B cell (primary cell): ENCODE measurements at regions not wholly inside any gene's neighbourhood (a gene's known extent, or its start where the extent isn't known, plus 50 kb on each side); places are given as distances from the start of the nearest gene placed in this dataset.

Experiments used
- ATAC-seq: fragments of 200-7000 bp; cut with Tn5 transposase; one replicate; pipeline ENCODE4 v1.10.0; 2021; ENCODE audit warnings: low read depth, mild to moderate bottlenecking, moderate number of reproducible peaks, moderate library complexity
- CTCF ChIA-PET: fragments of 350-600 bp; sonication (Branson Sonifier 250); formaldehyde crosslinking; loops from one replicate; lab custom pipeline; 2021; ENCODE audit warnings: antibody characterized with exemption, inconsistent platforms; lab: Charles Lee
- POLR2A ChIA-PET: fragments of 350-600 bp; sonication (Branson Sonifier 250); formaldehyde crosslinking; loops from one replicate; lab custom pipeline; 2021; ENCODE audit warnings: antibody characterized with exemption; lab: Charles Lee
- DNase-seq: peaks from one replicate; pipeline ENCODE4 v3.0.0; 2013
- H2AFZ ChIP-seq: 2 replicates; pipeline ENCODE4 v1.6.1; 2012; ENCODE audit warnings: mild to moderate bottlenecking, low read depth, low read length; ENCODE audit not compliant: insufficient read depth, poor library complexity, severe bottlenecking
- H3K27ac ChIP-seq, 2 donors: 1 replicate in 1 of 2; 2 replicates in 1 of 2; pipeline ENCODE4 v1.5.1; 2012 to 2013; ENCODE audit warnings: low read length in 2 of 2, mild to moderate bottlenecking in 2 of 2, moderate library complexity in 1 of 2
- H3K27me3 ChIP-seq, 4 experiments: fragments of 200-600 bp in 1 of 4; sonication (generic) in 1 of 4; replicated peaks in 1 of 4; 1 replicate in 2 of 4; 2 replicates in 2 of 4; pipeline versions ENCODE4 v1.6.1 to v1.7.0; 2013 to 2016; ENCODE audit warnings: low read length in 3 of 4, mild to moderate bottlenecking in 2 of 4, mixed read lengths in 1 of 4, moderate library complexity in 1 of 4; ENCODE audit not compliant: insufficient read depth in 4 of 4, control insufficient read depth in 3 of 4; ENCODE audit errors: control extremely low read depth in 1 of 4
- H3K36me3 ChIP-seq, 2 experiments: replicated peaks in 1 of 2; 1 replicate in 1 of 2; 2 replicates in 1 of 2; pipeline versions ENCODE4 v1.6.1 to v1.7.1; 2013; ENCODE audit warnings: low read length in 1 of 2; ENCODE audit not compliant: insufficient read depth in 2 of 2, control insufficient read depth in 1 of 2; ENCODE audit errors: control extremely low read depth in 1 of 2, extremely low read depth in 1 of 2
- H3K4me1 ChIP-seq, 2 donors: fragments of 200-600 bp in 1 of 2; sonication (generic) in 1 of 2; 1 replicate in 1 of 2; 2 replicates in 1 of 2; pipeline versions ENCODE4 v1.5.1 to v1.6.1; 2013 to 2017; ENCODE audit warnings: low read length in 2 of 2; ENCODE audit not compliant: control insufficient read depth in 2 of 2, insufficient read depth in 2 of 2
- H3K4me2 ChIP-seq: replicated peaks from 2 replicates; pipeline ENCODE3; 2012; ENCODE audit warnings: mild to moderate bottlenecking, low read depth, low read length; ENCODE audit not compliant: poor library complexity, severe bottlenecking
- H3K4me3 ChIP-seq, 5 experiments: fragments of 200-600 bp in 1 of 5; sonication (generic) in 1 of 5; 1 replicate in 3 of 5; 2 replicates in 2 of 5; pipeline versions ENCODE4 v1.5.1 to v1.7.0; 2011 to 2016; ENCODE audit warnings: low read length in 4 of 5, mild to moderate bottlenecking in 4 of 5, low read depth in 2 of 5, control low read depth in 1 of 5, moderate library complexity in 1 of 5; ENCODE audit not compliant: insufficient read depth in 1 of 5; ENCODE audit errors: control extremely low read depth in 1 of 5, extremely low read depth in 1 of 5
- H3K79me2 ChIP-seq: fragments of 200-600 bp; sonication (generic); one replicate; pipeline ENCODE4 v1.6.0; 2016; ENCODE audit warnings: low read length; ENCODE audit not compliant: control insufficient read depth, insufficient read depth
- H3K9ac ChIP-seq: fragments of 200-600 bp; sonication (generic); 2 replicates; pipeline ENCODE4 v1.6.1; 2017; ENCODE audit warnings: mild to moderate bottlenecking, low read length, moderate library complexity
- H3K9me3 ChIP-seq, 3 donors: one replicate each; pipeline versions ENCODE4 v1.6.1 to v1.7.1; 2013; ENCODE audit warnings: low read length in 2 of 3; ENCODE audit not compliant: control insufficient read depth in 2 of 3, insufficient read depth in 1 of 3; ENCODE audit errors: control extremely low read depth in 1 of 3
- H4K20me1 ChIP-seq: 2 replicates; pipeline ENCODE4 v1.6.0; 2012; ENCODE audit warnings: mild to moderate bottlenecking, low read length; ENCODE audit not compliant: insufficient read depth, control insufficient read depth, poor library complexity, severe bottlenecking
- H3K27ac Mint-ChIP-seq: one replicate; pipeline ENCODE4 v1.8.0; 2021; ENCODE audit warnings: mixed read lengths
- H3K27me3 Mint-ChIP-seq: one replicate; pipeline ENCODE4 v1.8.0; 2021; ENCODE audit warnings: mixed read lengths
- H3K4me1 Mint-ChIP-seq: one replicate; pipeline ENCODE4 v1.8.0; 2021; ENCODE audit warnings: mixed read lengths
- H3K4me3 Mint-ChIP-seq: one replicate; pipeline ENCODE4 v1.8.0; 2021; ENCODE audit warnings: mixed read lengths
- H3K9me3 Mint-ChIP-seq: one replicate; pipeline ENCODE4 v1.8.0; 2022; ENCODE audit warnings: mixed read lengths; ENCODE audit not compliant: insufficient read depth
- EZH2 ChIP-seq: IDR thresholded peaks from 2 replicates; pipeline ENCODE4 v1.6.1; 2012; ENCODE audit warnings: borderline replicate concordance, low read depth, mild to moderate bottlenecking, moderate library complexity, low read length; ENCODE audit not compliant: insufficient read depth, poor library complexity, severe bottlenecking
- whole genome bisulfite sequencing: methylation state at CpG from one replicate; pipeline ENCODE4 v1.1.5; 2013; ENCODE audit warnings: missing lambda C conversion rate; ENCODE audit not compliant: insufficient coverage; 5-methylcytosine and 5-hydroxymethylcytosine counted together
- intact Hi-C: fragments of 100-400 bp; cut with micrococcal nuclease; formaldehyde crosslinking; loops from one replicate; pipeline ENCODE4 v1.10.0; 2022
- TF ChIP-seq, protein P1 (sequence below): fragments of 200-600 bp; IDR thresholded peaks from one replicate; pipeline ENCODE4 v1.8.0; 2022; ENCODE audit warnings: antibody characterized with exemption, mild to moderate bottlenecking

DNA sequence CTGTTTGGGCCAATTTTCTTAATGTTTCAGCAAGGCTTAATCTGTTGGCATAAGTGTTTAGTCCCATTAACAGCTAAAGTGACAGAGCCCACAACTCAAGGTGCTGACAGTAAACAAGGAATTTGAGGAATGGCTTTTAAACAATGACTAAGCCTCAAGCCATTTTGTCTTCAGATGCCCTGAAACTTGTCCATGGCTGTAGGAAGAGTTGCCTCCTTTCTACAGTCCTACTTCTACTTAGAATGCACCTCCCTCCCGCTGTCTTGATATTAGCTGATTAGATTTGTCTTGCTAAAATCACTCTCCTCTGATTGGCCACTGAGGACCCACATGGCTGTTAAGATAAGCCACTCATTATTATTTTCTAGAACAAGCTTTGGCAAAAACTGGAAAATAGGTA, 188.4 kb upstream of the OTX2 start:
- no peaks in the 10 kb centered on the region for H3K4me1 ChIP-seq
- no peak overlapping the region for H3K27ac ChIP-seq
- ChIA-PET CTCF (no interaction called here), POLR2A (no interaction called here)
- H3K4me3 ChIP-seq, result no peak overlapping the region
- no peaks in the 10 kb centered on the region for H3K4me1 Mint-ChIP-seq
- H3K4me2 ChIP-seq, result no peak overlapping the region
- no peaks in the 10 kb centered on the region for H3K36me3 ChIP-seq
- H3K27ac Mint-ChIP-seq, result no peak overlapping the region
- intact Hi-C loops, result no loop called here
- ATAC-seq (no peak), DNase-seq (no peak)
- no peaks in the 10 kb centered on the region for H4K20me1 ChIP-seq
- peaks cover 3% of the 10 kb centered on the region for H3K27me3 Mint-ChIP-seq
- no peaks in the 10 kb centered on the region for H3K79me2 ChIP-seq
- H3K9me3 ChIP-seq, result no peaks in the 10 kb centered on the region
- no CpG with 5 or more reads among the region's 1 CpG for WGBS
- no peaks in the 10 kb centered on the region for H3K27me3 ChIP-seq
- no peak for TF ChIP-seq EZH2
- TF ChIP-seq, protein P1, sequence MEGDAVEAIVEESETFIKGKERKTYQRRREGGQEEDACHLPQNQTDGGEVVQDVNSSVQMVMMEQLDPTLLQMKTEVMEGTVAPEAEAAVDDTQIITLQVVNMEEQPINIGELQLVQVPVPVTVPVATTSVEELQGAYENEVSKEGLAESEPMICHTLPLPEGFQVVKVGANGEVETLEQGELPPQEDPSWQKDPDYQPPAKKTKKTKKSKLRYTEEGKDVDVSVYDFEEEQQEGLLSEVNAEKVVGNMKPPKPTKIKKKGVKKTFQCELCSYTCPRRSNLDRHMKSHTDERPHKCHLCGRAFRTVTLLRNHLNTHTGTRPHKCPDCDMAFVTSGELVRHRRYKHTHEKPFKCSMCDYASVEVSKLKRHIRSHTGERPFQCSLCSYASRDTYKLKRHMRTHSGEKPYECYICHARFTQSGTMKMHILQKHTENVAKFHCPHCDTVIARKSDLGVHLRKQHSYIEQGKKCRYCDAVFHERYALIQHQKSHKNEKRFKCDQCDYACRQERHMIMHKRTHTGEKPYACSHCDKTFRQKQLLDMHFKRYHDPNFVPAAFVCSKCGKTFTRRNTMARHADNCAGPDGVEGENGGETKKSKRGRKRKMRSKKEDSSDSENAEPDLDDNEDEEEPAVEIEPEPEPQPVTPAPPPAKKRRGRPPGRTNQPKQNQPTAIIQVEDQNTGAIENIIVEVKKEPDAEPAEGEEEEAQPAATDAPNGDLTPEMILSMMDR, result no peak
- H3K4me3 Mint-ChIP-seq, result no peak overlapping the region
- H3K9ac ChIP-seq, result no peak overlapping the region
- H3K9me3 Mint-ChIP-seq, result no peaks in the 10 kb centered on the region
- H2AFZ ChIP-seq, result no peak overlapping the region

GRCh38 chr14:56996721-56997399, 186.6 kb upstream of the OTX2 start:
- CTCF ChIA-PET, result no interaction called here
- peaks cover 3% of the 10 kb centered on the region for H3K27me3 Mint-ChIP-seq

More at GRCh38 chr14:56996721-56997399, 186.6 kb upstream of the OTX2 start:
- Histone ChIP-seq H3K9me3 (no peaks in the 10 kb centered on the region), H3K9ac (no peak overlapping the region), H3K36me3 (no peaks in the 10 kb centered on the region), H3K27ac (no peak overlapping the region), H3K4me1 (no peaks in the 10 kb centered on the region), H4K20me1 (no peaks in the 10 kb centered on the region), H3K79me2 (no peaks in the 10 kb centered on the region), H3K4me3 (no peak overlapping the region), H2AFZ (no peak overlapping the region), H3K27me3 (no peaks in the 10 kb centered on the region), H3K4me2 (no peak overlapping the region)
- POLR2A ChIA-PET, result no interaction called here
- ATAC-seq (no peak), DNase-seq (no peak)
- TF ChIP-seq, protein P1, result no peak
- no peak for TF ChIP-seq EZH2
- Mint-ChIP-seq H3K27ac (no peak overlapping the region), H3K4me1 (no peaks in the 10 kb centered on the region), H3K9me3 (no peaks in the 10 kb centered on the region), H3K4me3 (no peak overlapping the region)
- intact Hi-C loops, result no loop called here
- 71% methylated on average over 6 of the region's 10 CpGs for WGBS
